ENCODE measurements at regions not wholly inside any gene's neighbourhood (a gene's known extent, or its start where the extent isn't known, plus 50 kb on each side); places are given as distances from the start of the nearest gene placed in this dataset.

- no peak for FAIRE-seq
Measured at GRCh38 chr18:4511166-4511565, 56.1 kb upstream of the DLGAP1 start.

- no peak for FAIRE-seq
Measured at GRCh38 chr18:4510711-4511110, 55.6 kb upstream of the DLGAP1 start.

- FAIRE-seq, result no peak
Measured at GRCh38 chr18:4510160-4510559, 55.1 kb upstream of the DLGAP1 start.

All from islet of Langerhans (tissue), 1 donor.